ENCODE measurements at regions not wholly inside any gene's neighbourhood (a gene's known extent, or its start where the extent isn't known, plus 50 kb on each side); places are given as distances from the start of the nearest gene placed in this dataset.

- no peak overlapping the region for H3K27ac Mint-ChIP-seq
- H3K4me3 Mint-ChIP-seq = no peak overlapping the region
- H3K36me3 Mint-ChIP-seq = peaks cover 0 to 6% (median 0%) of the 10 kb centered on the region in 3 donors
These were observed 189.7 kb downstream of the PPARGC1A start for GRCh38 chr4:23700197-23700596.

DNA sequence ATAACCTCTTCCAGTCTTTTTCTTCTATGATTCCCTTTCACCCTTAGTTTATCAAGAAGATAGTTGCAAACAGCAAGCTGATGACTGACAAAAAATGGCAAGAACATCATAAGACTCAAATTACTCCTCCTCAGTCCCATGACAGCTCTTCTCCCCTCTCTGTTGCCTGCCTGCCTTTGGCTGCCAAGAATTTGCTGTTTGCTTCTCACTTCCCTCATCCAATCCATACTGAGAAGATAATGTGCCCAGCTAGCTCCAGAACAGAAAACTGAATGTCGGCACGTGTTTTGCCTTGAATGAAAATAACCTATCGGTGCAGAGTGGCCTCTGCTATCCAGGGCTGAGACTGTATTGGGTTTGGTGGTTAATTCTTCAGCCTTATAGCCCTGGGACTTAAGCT lies 192.1 kb downstream of the PPARGC1A start:
- peaks cover 0 to 20% (median 4%) of the 10 kb centered on the region in 6 donors for H3K9me3 Mint-ChIP-seq
- no peaks in the 10 kb centered on the region for H3K27me3 Mint-ChIP-seq (ENCODE audit: low read depth in 3 of 3)
- no peak overlapping the region for H3K27ac Mint-ChIP-seq
- DNase-seq = no peak
- no peaks in the 10 kb centered on the region for H3K4me1 Mint-ChIP-seq
- H3K4me3 Mint-ChIP-seq = no peak overlapping the region
- no peaks in the 10 kb centered on the region for H3K36me3 Mint-ChIP-seq

More at GRCh38 chr4:23700197-23700596, 189.7 kb downstream of the PPARGC1A start:
- peaks cover 3 to 43% (median 9%) of the 10 kb centered on the region in 6 donors for H3K9me3 Mint-ChIP-seq
- no peaks in the 10 kb centered on the region for H3K27me3 Mint-ChIP-seq (ENCODE audit: low read depth in 3 of 3)
- no peak for DNase-seq
- no peaks in the 10 kb centered on the region for H3K4me1 Mint-ChIP-seq

- H3K27ac Mint-ChIP-seq = no peak overlapping the region
- peaks cover 0 to 20% (median 4%) of the 10 kb centered on the region in 6 donors for H3K9me3 Mint-ChIP-seq
- H3K4me1 Mint-ChIP-seq = no peaks in the 10 kb centered on the region
- no peaks in the 10 kb centered on the region for H3K27me3 Mint-ChIP-seq (ENCODE audit: low read depth in 3 of 3)
- no peaks in the 10 kb centered on the region for H3K36me3 Mint-ChIP-seq
- no peak overlapping the region for H3K4me3 Mint-ChIP-seq
- no peak for DNase-seq
These were observed 192.8 kb downstream of the PPARGC1A start for GRCh38 chr4:23697001-23697528.

GRCh38 chr4:23686169-23686897 lies 203.5 kb downstream of the PPARGC1A start:
- no peak for DNase-seq
- peaks cover 0 to 1% (median 0%) of the 10 kb centered on the region in 3 donors for H3K27me3 Mint-ChIP-seq (ENCODE audit: low read depth in 3 of 3)
- H3K36me3 Mint-ChIP-seq = no peaks in the 10 kb centered on the region
- H3K4me3 Mint-ChIP-seq = no peak overlapping the region
- no peaks in the 10 kb centered on the region for H3K4me1 Mint-ChIP-seq
- H3K27ac Mint-ChIP-seq = no peak overlapping the region
- H3K9me3 Mint-ChIP-seq = peaks cover 2 to 61% (median 16%) of the 10 kb centered on the region in 6 donors

DNA sequence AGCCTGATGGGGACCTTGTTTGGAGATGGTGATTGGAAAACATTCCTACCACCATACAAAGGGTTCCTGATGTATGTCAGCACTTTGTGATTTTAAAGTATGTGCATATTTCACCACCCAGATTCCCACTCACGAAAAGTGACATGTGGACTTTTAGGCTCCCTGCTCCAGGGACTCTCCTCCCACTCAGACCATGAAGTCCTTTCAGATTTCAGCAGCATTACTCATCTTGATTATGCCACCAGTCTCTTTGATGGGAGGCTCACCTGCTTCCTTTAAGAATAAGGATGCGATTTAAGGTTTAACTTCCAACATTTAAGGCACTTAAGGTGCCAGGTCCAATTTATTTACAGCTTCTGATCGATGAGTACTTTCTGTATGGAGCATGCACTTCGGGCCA lies 204.4 kb downstream of the PPARGC1A start:
- peaks cover 2 to 56% (median 17%) of the 10 kb centered on the region in 6 donors for H3K9me3 Mint-ChIP-seq
- H3K27ac Mint-ChIP-seq = no peak overlapping the region
- DNase-seq = no peak
- no peaks in the 10 kb centered on the region for H3K27me3 Mint-ChIP-seq (ENCODE audit: low read depth in 3 of 3)
- no peaks in the 10 kb centered on the region for H3K36me3 Mint-ChIP-seq
- H3K4me3 Mint-ChIP-seq = no peak overlapping the region
- no peaks in the 10 kb centered on the region for H3K4me1 Mint-ChIP-seq

- no peak overlapping the region for H3K4me3 Mint-ChIP-seq
- no peak overlapping the region for H3K27ac Mint-ChIP-seq
- peaks cover 0 to 6% (median 0%) of the 10 kb centered on the region in 3 donors for H3K27me3 Mint-ChIP-seq (ENCODE audit: low read depth in 3 of 3)
- no peaks in the 10 kb centered on the region for H3K36me3 Mint-ChIP-seq
- H3K9me3 Mint-ChIP-seq = peaks cover under 1 to 48% (median 7%) of the 10 kb centered on the region in 6 donors
- H3K4me1 Mint-ChIP-seq = no peaks in the 10 kb centered on the region
- no peak for DNase-seq
These were observed 209.0 kb downstream of the PPARGC1A start for GRCh38 chr4:23680671-23681518.

GRCh38 chr4:23674694-23675093 lies 215.2 kb downstream of the PPARGC1A start:
- H3K27ac Mint-ChIP-seq = no peak overlapping the region
- H3K4me3 Mint-ChIP-seq = no peak overlapping the region
- no peaks in the 10 kb centered on the region for H3K36me3 Mint-ChIP-seq
- DNase-seq = no peak
- H3K27me3 Mint-ChIP-seq (ENCODE audit: low read depth in 3 of 3) = peaks cover 0 to 6% (median 0%) of the 10 kb centered on the region in 3 donors
- H3K9me3 Mint-ChIP-seq = peaks cover 9 to 35% (median 19%) of the 10 kb centered on the region in 6 donors
- H3K4me1 Mint-ChIP-seq = no peaks in the 10 kb centered on the region

- peaks cover 0 to 2% (median 1%) of the 10 kb centered on the region in 3 donors for H3K27me3 Mint-ChIP-seq (ENCODE audit: low read depth in 3 of 3)
- H3K9me3 Mint-ChIP-seq = peaks cover 12 to 61% (median 32%) of the 10 kb centered on the region in 6 donors
- no peak overlapping the region for H3K27ac Mint-ChIP-seq
- H3K4me1 Mint-ChIP-seq = no peaks in the 10 kb centered on the region
- peaks cover 0 to 3% (median 0%) of the 10 kb centered on the region in 3 donors for H3K36me3 Mint-ChIP-seq
- no peak overlapping the region for H3K4me3 Mint-ChIP-seq
- no peak for DNase-seq
These were observed 222.2 kb downstream of the PPARGC1A start for GRCh38 chr4:23667659-23668058.

DNA sequence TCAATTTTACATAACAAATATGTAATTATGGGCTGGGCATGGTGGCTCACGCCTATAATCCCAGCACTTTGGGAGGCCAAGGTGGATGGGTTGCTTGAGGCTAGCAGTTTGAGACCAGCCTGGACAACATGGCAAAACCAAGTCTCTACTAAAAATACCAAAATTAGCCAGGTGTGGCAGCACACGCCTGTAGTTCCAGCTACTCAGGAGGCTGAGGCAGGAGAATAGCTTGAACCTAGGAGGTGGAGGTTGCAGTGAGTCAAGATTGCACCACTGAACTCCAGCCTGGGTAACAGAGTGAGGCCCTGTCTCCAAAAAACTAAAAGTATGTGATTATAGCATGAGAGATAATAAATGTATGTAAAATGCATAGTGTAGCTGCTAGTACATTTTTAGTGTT lies 229.0 kb downstream of the PPARGC1A start:
- no peak overlapping the region for H3K4me3 Mint-ChIP-seq
- peaks cover 0 to 3% (median 0%) of the 10 kb centered on the region in 3 donors for H3K36me3 Mint-ChIP-seq
- H3K27ac Mint-ChIP-seq = no peak overlapping the region
- peaks cover 11 to 48% (median 21%) of the 10 kb centered on the region in 6 donors for H3K9me3 Mint-ChIP-seq
- DNase-seq = no peak
- H3K27me3 Mint-ChIP-seq (ENCODE audit: low read depth in 3 of 3) = peaks cover 0 to 2% (median 1%) of the 10 kb centered on the region in 3 donors
- H3K4me1 Mint-ChIP-seq = no peaks in the 10 kb centered on the region

DNA sequence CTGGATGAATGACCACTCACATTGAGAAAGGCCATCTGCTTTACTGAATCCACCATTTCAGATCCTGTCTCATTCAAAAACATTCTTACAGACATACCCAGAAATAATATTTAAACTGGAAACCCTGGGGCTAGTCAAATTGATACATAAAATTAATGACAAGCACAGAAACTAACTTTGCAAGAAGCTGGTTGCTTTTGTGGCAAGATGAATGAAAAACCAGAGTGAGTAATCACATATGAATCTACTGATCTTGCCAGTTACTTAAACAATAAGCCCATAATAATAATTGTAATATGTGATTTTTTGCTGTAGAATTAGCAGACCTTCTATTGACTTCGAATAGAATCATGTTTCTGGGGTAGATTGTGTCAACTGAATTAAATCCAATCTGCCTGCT lies 235.1 kb downstream of the PPARGC1A start:
- no peak overlapping the region for H3K27ac Mint-ChIP-seq
- peaks cover 7 to 36% (median 10%) of the 10 kb centered on the region in 6 donors for H3K9me3 Mint-ChIP-seq
- no peak overlapping the region for H3K4me3 Mint-ChIP-seq
- H3K36me3 Mint-ChIP-seq = no peaks in the 10 kb centered on the region
- no peaks in the 10 kb centered on the region for H3K27me3 Mint-ChIP-seq (ENCODE audit: low read depth in 3 of 3)
- H3K4me1 Mint-ChIP-seq = no peaks in the 10 kb centered on the region
- no peak for DNase-seq

DNA sequence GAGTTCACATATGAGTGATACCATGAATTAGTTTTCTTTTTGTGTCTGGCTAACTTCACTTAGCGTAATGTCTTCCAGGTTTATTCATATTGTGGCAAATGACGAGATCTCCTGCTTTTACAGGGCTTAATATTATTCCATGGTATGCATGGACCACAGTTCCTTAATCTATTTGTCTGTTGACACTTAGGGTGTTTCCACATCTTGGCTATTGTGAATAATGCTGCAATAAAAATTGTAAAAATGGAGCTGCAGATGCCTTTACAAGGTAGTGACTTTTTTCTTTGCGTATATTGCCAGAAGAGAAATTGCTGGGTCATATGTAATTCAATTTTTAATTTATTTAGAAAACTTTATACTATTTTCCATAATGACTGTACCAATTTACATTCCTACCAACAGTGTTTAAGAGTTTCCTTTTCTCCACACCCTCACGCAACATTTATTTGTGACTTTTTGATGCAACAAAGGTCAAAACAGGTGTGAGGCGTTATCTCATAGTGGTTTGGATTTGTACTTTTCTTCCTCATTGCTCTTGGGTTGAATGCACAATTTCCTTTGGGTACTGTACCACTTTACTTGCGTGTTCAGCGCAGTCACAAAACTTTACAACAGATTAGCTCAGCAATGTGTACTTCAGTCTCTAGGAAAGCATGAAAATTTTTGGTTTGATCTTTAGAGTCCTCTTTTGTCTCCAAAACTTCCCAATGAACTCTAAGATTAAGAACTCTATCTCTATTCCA lies 240.8 kb downstream of the PPARGC1A start:
- H3K4me1 Mint-ChIP-seq = no peaks in the 10 kb centered on the region
- H3K4me3 Mint-ChIP-seq = no peak overlapping the region
- DNase-seq = no peak
- H3K36me3 Mint-ChIP-seq = no peaks in the 10 kb centered on the region
- no peaks in the 10 kb centered on the region for H3K27me3 Mint-ChIP-seq (ENCODE audit: low read depth in 3 of 3)
- peaks cover 10 to 25% (median 16%) of the 10 kb centered on the region in 6 donors for H3K9me3 Mint-ChIP-seq
- H3K27ac Mint-ChIP-seq = no peak overlapping the region

DNA sequence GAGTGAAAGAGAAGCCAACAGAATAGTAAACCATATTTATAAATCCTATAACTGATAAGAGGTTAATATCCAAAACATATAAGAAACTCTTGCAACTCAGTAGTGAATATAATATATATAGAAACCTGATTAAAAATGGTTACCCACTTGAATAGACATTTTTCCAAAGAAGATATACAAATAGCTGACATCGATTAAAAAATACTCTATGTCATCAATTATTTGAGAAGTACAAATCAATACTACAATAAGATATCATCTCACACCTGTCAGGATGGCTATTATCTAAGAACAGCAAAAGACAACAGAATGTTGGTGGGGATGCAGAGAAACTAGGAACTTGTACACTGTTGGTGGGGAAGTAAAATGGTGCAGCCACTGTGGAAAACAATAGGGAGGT lies 254.4 kb downstream of the PPARGC1A start:
- Mint-ChIP-seq H3K27ac (no peak overlapping the region), H3K4me1 (no peaks in the 10 kb centered on the region), H3K36me3 (peaks cover 0 to 4% (median 0%) of the 10 kb centered on the region in 3 donors), H3K27me3 (ENCODE audit: low read depth in 3 of 3) (no peaks in the 10 kb centered on the region), H3K9me3 (peaks cover 0 to 28% (median 8%) of the 10 kb centered on the region in 6 donors), H3K4me3 (no peak overlapping the region)
- no peak for DNase-seq

DNA sequence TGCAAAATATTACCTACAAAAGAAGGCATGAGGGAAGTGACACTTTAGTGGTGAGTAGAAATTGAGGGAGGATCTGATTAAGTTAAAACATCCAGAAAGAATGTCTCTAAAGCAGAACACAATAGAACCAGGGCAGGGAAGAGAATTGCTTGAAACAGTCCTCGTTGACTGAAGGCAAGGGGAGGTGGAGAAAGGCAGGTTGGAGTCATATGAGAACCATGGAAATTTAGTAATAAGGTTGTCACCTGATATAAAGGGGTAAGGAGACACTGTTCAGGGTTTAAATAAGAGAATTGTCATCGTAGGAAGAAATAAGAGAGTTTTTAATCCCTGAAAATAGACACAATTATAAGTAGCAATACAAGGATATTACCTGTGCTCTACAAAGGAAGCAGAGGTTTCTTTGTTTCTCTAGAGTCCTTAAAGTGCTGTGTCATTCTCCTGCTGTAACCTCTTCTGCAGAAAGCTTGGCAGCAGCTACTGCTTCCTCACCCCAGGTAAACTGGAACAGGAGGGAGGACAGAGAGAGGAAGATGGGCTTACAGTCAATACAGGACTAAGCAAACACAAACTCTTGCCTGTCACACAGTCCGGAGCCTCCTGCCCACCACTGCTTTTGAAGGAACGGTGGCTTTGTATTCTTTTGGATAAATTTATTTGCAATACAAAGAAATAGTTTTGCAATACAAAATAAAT lies 258.4 kb downstream of the PPARGC1A start:
- DNase-seq = no peak
- peaks cover 0 to 4% (median 0%) of the 10 kb centered on the region in 3 donors for H3K36me3 Mint-ChIP-seq

More for the DNA sequence above, 258.4 kb downstream of the PPARGC1A start:
- Mint-ChIP-seq H3K27me3 (ENCODE audit: low read depth in 3 of 3) (peaks cover 0 to 2% (median 0%) of the 10 kb centered on the region in 3 donors), H3K9me3 (peaks cover 0 to 22% (median 8%) of the 10 kb centered on the region in 6 donors), H3K27ac (no peak overlapping the region), H3K4me1 (no peaks in the 10 kb centered on the region), H3K4me3 (no peak overlapping the region)

All from immature natural killer cell (primary cell).